ENCODE measurements at regions not wholly inside any gene's neighbourhood (a gene's known extent, or its start where the extent isn't known, plus 50 kb on each side); places are given as distances from the start of the nearest gene placed in this dataset.

- no peak for DNase-seq (ENCODE audit: low read depth, low spot score)
These were observed 190.1 kb downstream of the HAUS1 start for GRCh38 chr18:46294318-46294717.

GRCh38 chr18:46294751-46295150 lies 190.6 kb downstream of the HAUS1 start:
- no peak for DNase-seq (ENCODE audit: low read depth, low spot score)

GRCh38 chr18:46295416-46295815 lies 191.2 kb downstream of the HAUS1 start:
- DNase-seq (ENCODE audit: low read depth, low spot score): no peak

- DNase-seq (ENCODE audit: low read depth, low spot score): no peak
These were observed 192.5 kb downstream of the HAUS1 start for GRCh38 chr18:46296656-46297055.

DNA sequence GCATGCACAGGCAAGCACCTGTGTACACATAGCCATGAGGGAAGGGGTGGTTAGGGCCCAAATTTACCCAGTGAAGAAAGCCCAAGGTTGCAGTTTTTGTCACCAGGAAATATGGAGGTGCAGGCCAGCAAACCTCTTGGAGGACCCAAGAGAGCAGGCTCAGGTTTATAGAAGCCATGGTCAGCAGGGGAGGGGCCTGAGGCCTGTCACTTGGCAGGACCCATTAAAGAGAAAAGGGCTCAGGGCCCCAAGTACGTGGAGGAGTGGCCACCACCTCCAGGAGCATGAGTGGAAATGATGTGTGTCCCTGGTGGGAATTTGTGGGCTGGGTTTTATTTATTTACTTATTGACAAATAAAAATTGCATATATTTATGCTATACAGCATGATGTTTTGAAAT lies 192.9 kb downstream of the HAUS1 start:
- DNase-seq (ENCODE audit: low read depth, low spot score): no peak

- DNase-seq (ENCODE audit: low read depth, low spot score): peak; percentile 24
These were observed 193.4 kb downstream of the HAUS1 start for GRCh38 chr18:46297621-46298020.

- DNase-seq (ENCODE audit: low read depth, low spot score): no peak
These were observed 194.3 kb downstream of the HAUS1 start for GRCh38 chr18:46298511-46298910.

GRCh38 chr18:46299465-46300008 lies 195.4 kb downstream of the HAUS1 start:
- DNase-seq (ENCODE audit: low read depth, low spot score): no peak

DNA sequence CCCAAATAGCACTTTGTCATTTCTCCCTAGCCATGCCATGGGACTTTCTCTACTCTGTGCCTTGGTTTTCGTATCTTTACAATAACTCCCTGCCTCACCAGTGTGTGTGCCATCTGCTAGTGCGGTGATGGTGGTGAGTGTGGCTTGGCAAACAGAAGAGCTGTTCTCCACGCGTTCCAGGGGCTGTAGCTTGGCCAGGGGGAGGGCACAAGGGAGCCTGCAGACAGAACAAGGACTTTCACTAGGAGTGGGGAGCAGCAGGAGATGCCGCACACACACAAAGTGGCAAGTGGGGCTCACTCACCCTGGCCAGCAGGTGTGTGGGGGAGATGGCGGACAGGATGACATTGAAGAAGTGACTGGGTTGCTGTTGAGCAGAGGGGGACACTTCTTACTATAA lies 196.9 kb downstream of the HAUS1 start:
- DNase-seq (ENCODE audit: low read depth, low spot score): no peak

DNA sequence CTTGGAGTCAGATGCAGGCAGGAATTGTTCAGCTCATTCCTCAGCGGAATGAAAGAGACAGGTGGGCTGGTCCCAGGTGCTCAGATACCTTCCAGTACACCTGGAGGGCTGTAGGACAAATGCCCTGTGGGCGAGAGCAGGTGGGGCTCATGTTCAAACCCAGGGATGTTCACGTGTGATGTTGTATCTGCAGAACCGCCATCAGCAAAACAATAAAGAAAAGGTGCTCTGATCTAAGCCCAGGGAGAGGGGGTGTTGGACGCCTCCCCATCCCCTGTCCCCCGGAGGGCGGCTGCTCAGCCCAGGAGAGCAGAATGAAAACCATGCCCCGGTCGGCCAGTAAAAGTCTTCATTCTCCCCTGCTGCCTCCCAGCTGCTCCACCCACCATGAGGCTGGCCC lies 197.4 kb downstream of the HAUS1 start:
- DNase-seq (ENCODE audit: low read depth, low spot score): no peak

- DNase-seq (ENCODE audit: low read depth, low spot score): peak; percentile 33
These were observed 198.6 kb downstream of the HAUS1 start for GRCh38 chr18:46302528-46303485.

GRCh38 chr18:46310258-46310657 lies 206.1 kb downstream of the HAUS1 start:
- no peak for DNase-seq (ENCODE audit: low read depth, low spot score)

GRCh38 chr18:46310675-46311345 lies 206.6 kb downstream of the HAUS1 start:
- no peak for DNase-seq (ENCODE audit: low read depth, low spot score)

DNA sequence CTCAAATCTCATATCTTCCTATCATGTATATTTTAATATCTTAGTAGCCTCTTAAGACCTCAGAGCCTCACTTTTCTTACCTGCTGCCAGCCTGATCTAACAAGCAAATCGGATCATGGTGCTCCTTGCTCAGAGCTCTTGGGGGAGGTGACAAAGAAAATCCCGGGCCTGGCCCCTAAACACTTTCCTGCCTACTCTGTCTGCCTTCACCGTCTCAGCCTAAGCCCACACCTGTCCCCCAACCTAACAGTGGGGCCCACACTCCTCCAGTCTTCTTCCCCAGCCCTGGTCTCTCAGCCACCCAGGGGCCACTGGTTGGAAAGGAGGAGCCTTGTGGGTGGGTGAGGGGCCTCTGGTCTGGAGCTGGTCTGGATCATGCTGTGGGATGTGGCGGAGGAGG lies 207.3 kb downstream of the HAUS1 start:
- DNase-seq (ENCODE audit: low read depth, low spot score): no peak

GRCh38 chr18:46312221-46312620 lies 208.0 kb downstream of the HAUS1 start:
- no peak for DNase-seq (ENCODE audit: low read depth, low spot score)

GRCh38 chr18:46313521-46313920 lies 209.3 kb downstream of the HAUS1 start:
- no peak for DNase-seq (ENCODE audit: low read depth, low spot score)

- no peak for DNase-seq (ENCODE audit: low read depth, low spot score)
These were observed 209.8 kb downstream of the HAUS1 start for GRCh38 chr18:46314011-46314410.

DNA sequence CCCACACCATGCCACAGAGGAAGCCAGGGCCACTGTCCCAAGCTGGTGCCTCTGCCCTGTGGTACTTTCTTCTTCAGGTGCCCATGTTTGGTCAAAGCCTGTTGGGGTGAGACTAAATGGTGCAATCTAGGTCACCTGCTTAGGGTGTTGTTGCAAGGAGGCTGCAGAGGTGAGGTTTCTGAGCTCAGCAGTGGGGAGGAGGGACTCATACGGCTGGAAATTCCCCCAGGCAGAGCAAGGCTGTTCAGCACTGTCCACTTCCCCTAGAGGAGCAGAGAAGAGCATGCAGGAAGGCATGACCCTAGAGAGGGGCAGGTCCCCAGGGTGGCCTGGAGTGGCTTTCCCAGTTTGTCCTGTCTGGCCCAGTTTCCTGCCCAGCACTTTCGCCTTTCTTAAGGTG lies 211.0 kb downstream of the HAUS1 start:
- no peak for DNase-seq (ENCODE audit: low read depth, low spot score)

GRCh38 chr18:46318356-46318755 lies 214.2 kb downstream of the HAUS1 start:
- DNase-seq (ENCODE audit: low read depth, low spot score): no peak

DNA sequence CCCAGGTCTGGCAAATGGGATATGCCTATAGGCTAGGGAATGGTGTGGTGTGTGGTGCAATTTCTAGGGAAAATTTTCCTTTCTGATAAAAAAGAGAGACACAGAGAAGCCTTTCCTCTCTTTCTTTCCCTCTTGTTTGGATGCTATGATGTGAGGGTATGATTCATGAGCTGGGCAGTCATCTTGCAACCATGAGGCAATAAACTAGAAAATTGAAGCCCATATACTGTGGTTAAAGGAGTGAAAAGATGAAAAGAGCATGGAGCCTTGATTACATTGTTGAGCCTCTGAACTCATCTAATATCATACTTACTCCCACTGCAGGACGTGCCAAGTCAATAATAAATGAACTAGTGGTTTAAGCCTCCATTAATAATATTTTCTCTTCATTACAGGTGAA lies 215.6 kb downstream of the HAUS1 start:
- DNase-seq (ENCODE audit: low read depth, low spot score): no peak

GRCh38 chr18:46320297-46320696 lies 216.1 kb downstream of the HAUS1 start:
- no peak for DNase-seq (ENCODE audit: low read depth, low spot score)

- DNase-seq (ENCODE audit: low read depth, low spot score): peak; percentile 52
These were observed 216.9 kb downstream of the HAUS1 start for GRCh38 chr18:46320928-46321711.
